Upper lobe of left lung (tissue), 4 donors: ENCODE measurements at regions not wholly inside any gene's neighbourhood (a gene's known extent, or its start where the extent isn't known, plus 50 kb on each side); places are given as distances from the start of the nearest gene placed in this dataset.

Experiments
- EP300 ChIP-seq, 4 donors: sonication (generic); formaldehyde crosslinking; IDR thresholded peaks; one replicate each; pipeline ENCODE4 v1.5.1; 2017; ENCODE audit warnings: antibody characterized with exemption in 4 of 4, control low read depth in 2 of 4
- POLR2AphosphoS5 ChIP-seq, 2 donors: sonication (generic); formaldehyde crosslinking; IDR thresholded peaks; one replicate each; pipeline ENCODE4 v1.5.1; 2017; ENCODE audit warnings: antibody characterized with exemption in 2 of 2
- TF ChIP-seq, protein P1 (sequence below), 6 experiments: fragments of 450-650 bp in 4 of 6; fragments of 200-600 bp in 2 of 6; sonication (generic) in 2 of 6; IDR thresholded peaks; one replicate each; pipeline ENCODE4 v1.5.1; 2016 to 2019; ENCODE audit warnings: antibody characterized with exemption in 6 of 6

DNA sequence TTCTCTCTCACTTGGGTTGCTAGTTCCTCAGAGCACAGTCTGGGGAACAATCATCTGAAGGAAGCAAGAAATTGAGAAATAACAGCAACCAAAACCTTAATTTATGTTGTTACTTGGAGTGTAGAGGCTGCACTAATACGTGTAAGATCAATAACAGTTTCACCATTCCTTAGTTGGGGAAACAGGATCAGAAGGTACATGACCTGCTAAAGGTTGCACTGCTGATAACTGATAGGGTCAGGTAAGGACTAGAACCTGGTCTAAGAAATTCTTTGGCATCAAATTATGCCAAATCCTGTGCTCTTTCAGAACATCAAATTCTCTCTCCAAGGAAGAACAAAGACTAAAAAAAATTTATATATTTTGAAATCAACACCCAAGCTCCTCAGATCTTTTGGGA lies 278.6 kb upstream of the C9orf72 start:
- TF ChIP-seq, protein P1, sequence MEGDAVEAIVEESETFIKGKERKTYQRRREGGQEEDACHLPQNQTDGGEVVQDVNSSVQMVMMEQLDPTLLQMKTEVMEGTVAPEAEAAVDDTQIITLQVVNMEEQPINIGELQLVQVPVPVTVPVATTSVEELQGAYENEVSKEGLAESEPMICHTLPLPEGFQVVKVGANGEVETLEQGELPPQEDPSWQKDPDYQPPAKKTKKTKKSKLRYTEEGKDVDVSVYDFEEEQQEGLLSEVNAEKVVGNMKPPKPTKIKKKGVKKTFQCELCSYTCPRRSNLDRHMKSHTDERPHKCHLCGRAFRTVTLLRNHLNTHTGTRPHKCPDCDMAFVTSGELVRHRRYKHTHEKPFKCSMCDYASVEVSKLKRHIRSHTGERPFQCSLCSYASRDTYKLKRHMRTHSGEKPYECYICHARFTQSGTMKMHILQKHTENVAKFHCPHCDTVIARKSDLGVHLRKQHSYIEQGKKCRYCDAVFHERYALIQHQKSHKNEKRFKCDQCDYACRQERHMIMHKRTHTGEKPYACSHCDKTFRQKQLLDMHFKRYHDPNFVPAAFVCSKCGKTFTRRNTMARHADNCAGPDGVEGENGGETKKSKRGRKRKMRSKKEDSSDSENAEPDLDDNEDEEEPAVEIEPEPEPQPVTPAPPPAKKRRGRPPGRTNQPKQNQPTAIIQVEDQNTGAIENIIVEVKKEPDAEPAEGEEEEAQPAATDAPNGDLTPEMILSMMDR (IDR thresholded peaks at IDR 0.05), result no peak
- TF ChIP-seq POLR2AphosphoS5 (IDR thresholded peaks at IDR 0.05) (no peak), EP300 (IDR thresholded peaks at IDR 0.05) (no peak)
